HCT116 (cell line): ENCODE measurements at regions not wholly inside any gene's neighbourhood (a gene's known extent, or its start where the extent isn't known, plus 50 kb on each side); places are given as distances from the start of the nearest gene placed in this dataset.

ENCODE experiments used
- ATAC-seq: fragments of 200-7000 bp; cut with Tn5 transposase; 2 replicates; pipeline ENCODE4 v1.9.1; 2020; ENCODE audit warnings: mild to moderate bottlenecking, moderate library complexity
- BruUV-seq: library from RNA; stranded (reverse); fragments of 400-500 nt; replicated peaks from 2 replicates; lab custom pipeline; 2021; lab: Mats Ljungman, UMichigan
- CTCF ChIA-PET: fragments of 300-600 bp; sonication (Branson Sonifier 250); formaldehyde crosslinking; loops from one replicate; lab custom pipeline; 2021; ENCODE audit warnings: antibody characterized with exemption; lab: Charles Lee
- POLR2A ChIA-PET: fragments of 300-600, 350-600 bp; sonication (Branson Sonifier 250); formaldehyde crosslinking; loops from one replicate; lab custom pipeline; 2021; ENCODE audit warnings: antibody characterized with exemption; lab: Charles Lee
- RAD21 ChIA-PET, 2 experiments: fragments of 300-600 bp; sonication (Branson Sonifier 250); formaldehyde crosslinking; loops; one replicate each; lab custom pipeline; 2023; ENCODE audit warnings: low total read pairs in 2 of 2; ENCODE audit not compliant: uncharacterized antibody in 2 of 2, unreplicated experiment in 2 of 2, low non-redundant PET in 1 of 2; lab: Charles Lee
- DNase-seq: peaks from one replicate; pipeline ENCODE4 v3.0.0-alpha.2; 2010; ENCODE audit warnings: low read depth, low spot score
- H2AFZ ChIP-seq: fragments of 200-600 bp; shearing (Covaris generic), sonication (generic); 2 replicates; pipeline ENCODE4 v1.6.1; 2017; ENCODE audit warnings: low read depth, mixed run types, mixed read lengths, antibody characterized with exemption, low read length; ENCODE audit not compliant: poor library complexity, severe bottlenecking
- H3K27ac ChIP-seq: 2 replicates; pipeline ENCODE4 v1.5.1; 2012; ENCODE audit warnings: low read depth, low read length
- H3K27me3 ChIP-seq: fragments of 200-600 bp; sonication (generic); 2 replicates; pipeline ENCODE4 v1.6.1; 2016; ENCODE audit warnings: mixed run types, low read length, mixed read lengths; ENCODE audit not compliant: insufficient read depth
- H3K36me3 ChIP-seq, 2 experiments: fragments of 200-500 bp in 1 of 2; fragments of 200-600 bp in 1 of 2; sonication (Bioruptor generic) in 1 of 2; sonication (generic) in 1 of 2; 2 replicates each; pipeline versions ENCODE4 v1.5.1 to v1.6.1; 2014 to 2016; ENCODE audit warnings: low read length in 2 of 2, inconsistent platforms in 1 of 2, mixed read lengths in 1 of 2, mixed run types in 1 of 2; ENCODE audit not compliant: insufficient read depth in 2 of 2, control insufficient read depth in 1 of 2
- H3K4me1 ChIP-seq, 2 experiments: fragments of 200-600 bp in 1 of 2; sonication (generic) in 1 of 2; 2 replicates each; pipeline versions ENCODE4 v1.5.1 to v1.6.1; 2012 to 2017; ENCODE audit warnings: low read length in 2 of 2, inconsistent platforms in 1 of 2, mild to moderate bottlenecking in 1 of 2, mixed read lengths in 1 of 2, mixed run types in 1 of 2, moderate library complexity in 1 of 2; ENCODE audit not compliant: insufficient read depth in 2 of 2, control insufficient read depth in 1 of 2
- H3K4me2 ChIP-seq: fragments of 200-600 bp; sonication (generic); 2 replicates; pipeline ENCODE4 v1.6.1; 2017; ENCODE audit warnings: mixed run types, low read length, mixed read lengths
- H3K4me3 ChIP-seq, 2 experiments: fragments of 200-600 bp in 1 of 2; sonication (generic) in 1 of 2; replicated peaks in 1 of 2; 2 replicates each; pipeline ENCODE4 v1.5.1; 2011 to 2016; ENCODE audit warnings: low read length in 2 of 2, control low read depth in 1 of 2, low read depth in 1 of 2, mild to moderate bottlenecking in 1 of 2, mixed read lengths in 1 of 2, mixed run types in 1 of 2
- H3K79me2 ChIP-seq: fragments of 200-600 bp; sonication (generic); 2 replicates; pipeline ENCODE4 v1.6.1; 2017; ENCODE audit warnings: mild to moderate bottlenecking, mixed run types, low read length, moderate library complexity, mixed read lengths; ENCODE audit not compliant: insufficient read depth
- H3K9ac ChIP-seq: fragments of 200-600 bp; sonication (generic); 2 replicates; pipeline ENCODE4 v1.6.1; 2016; ENCODE audit warnings: low read length, mixed read lengths
- H3K9me2 ChIP-seq: fragments of 200-600 bp; sonication (generic), shearing (Covaris generic); 2 replicates; pipeline ENCODE4 v1.6.1; 2017; ENCODE audit warnings: mixed run types, mild to moderate bottlenecking, moderate library complexity; ENCODE audit not compliant: insufficient read depth
- H3K9me3 ChIP-seq, 2 experiments: fragments of 200-500 bp in 1 of 2; fragments of 200-600 bp in 1 of 2; sonication (Bioruptor generic) in 1 of 2; sonication (generic) in 1 of 2; 2 replicates each; pipeline ENCODE4 v1.6.1; 2014 to 2017; ENCODE audit warnings: low read length in 2 of 2, mixed read lengths in 2 of 2, inconsistent platforms in 1 of 2, low read depth in 1 of 2, mild to moderate bottlenecking in 1 of 2, mixed run types in 1 of 2, moderate library complexity in 1 of 2; ENCODE audit not compliant: control insufficient read depth in 1 of 2, insufficient read depth in 1 of 2
- H4K20me1 ChIP-seq: fragments of 200-600 bp; sonication (generic), shearing (Covaris generic); 2 replicates; pipeline ENCODE4 v1.6.1; 2017; ENCODE audit warnings: mixed run types, mild to moderate bottlenecking, moderate library complexity; ENCODE audit not compliant: insufficient read depth
- CEBPB ChIP-seq: IDR thresholded peaks from 2 replicates; pipeline ENCODE4 v1.6.1; 2012; ENCODE audit warnings: low read depth
- CTCF ChIP-seq, 3 experiments: fragments of 200-600 bp in 1 of 3; sonication (generic) in 1 of 3; IDR thresholded peaks in 2 of 3; conservative IDR thresholded peaks in 1 of 3; 2 replicates each; pipeline ENCODE4 v1.5.1; 2012 to 2017; ENCODE audit warnings: low read depth in 2 of 3, low read length in 2 of 3, antibody characterized with exemption in 1 of 3, borderline replicate concordance in 1 of 3, control low read depth in 1 of 3, mild to moderate bottlenecking in 1 of 3, mixed read lengths in 1 of 3, mixed run types in 1 of 3, moderate library complexity in 1 of 3; ENCODE audit not compliant: insufficient read depth in 1 of 3
- EGR1 ChIP-seq: IDR thresholded peaks from 2 replicates; pipeline ENCODE4 v1.6.1; 2012; ENCODE audit warnings: low read depth
- EZH2phosphoT487 ChIP-seq: fragments of 200-600 bp; IDR thresholded peaks from 2 replicates; pipeline ENCODE4 v1.6.1; 2018; ENCODE audit warnings: antibody characterized with exemption, borderline replicate concordance
- JUND ChIP-seq: IDR thresholded peaks from 2 replicates; pipeline ENCODE4 v1.6.1; 2012
- POLR2A ChIP-seq: IDR thresholded peaks from 2 replicates; pipeline ENCODE4 v1.7.0; 2011; ENCODE audit warnings: borderline replicate concordance; ENCODE audit not compliant: insufficient read depth, insufficient read length; ENCODE audit errors: extremely low read depth
- POLR2AphosphoS5 ChIP-seq: IDR thresholded peaks from 2 replicates; pipeline ENCODE4 v1.6.1; 2011; ENCODE audit warnings: mild to moderate bottlenecking, low read depth, low read length, moderate library complexity
- REST ChIP-seq: IDR thresholded peaks from 2 replicates; pipeline ENCODE4 v1.6.1; 2012; ENCODE audit warnings: low read depth
- TCF7L2 ChIP-seq: IDR thresholded peaks from 2 replicates; pipeline ENCODE4 v1.7.0; 2011; ENCODE audit warnings: borderline replicate concordance, inconsistent platforms; ENCODE audit not compliant: insufficient read depth, insufficient read length; ENCODE audit errors: extremely low read depth
- ZFX ChIP-seq: fragments of 450-650 bp; IDR thresholded peaks from 2 replicates; pipeline ENCODE4 v1.6.1; 2017
- ZNF274 ChIP-seq: fragments of 200-500 bp; sonication (Bioruptor generic); IDR thresholded peaks from 2 replicates; pipeline ENCODE4 v1.6.1; 2014; ENCODE audit warnings: mild to moderate bottlenecking, low read depth, low read length, inconsistent platforms
- intact Hi-C: fragments of 100-400 bp; cut with micrococcal nuclease; formaldehyde crosslinking; loops from 2 replicates; pipeline ENCODE4 v1.10.0; 2022

GRCh38 chr2:47257946-47258348 is 81.6 kb upstream of the CALM2 start:
- no peak for TF ChIP-seq CEBPB
- no peak for TF ChIP-seq POLR2AphosphoS5
- no peak for TF ChIP-seq POLR2A
- no peak for TF ChIP-seq CTCF (IDR thresholded peaks at IDR 0.05 in 2 of 3, conservative IDR thresholded peaks at IDR 0.05 in 1 of 3; ENCODE audit: borderline replicate concordance in 1 of 3, insufficient read depth in 1 of 3, low read depth in 2 of 3, low read length in 2 of 3)
- no peak for TF ChIP-seq JUND
- no peak for TF ChIP-seq TCF7L2
- no peak for TF ChIP-seq REST
- TF ChIP-seq ZFX = no peak
- TF ChIP-seq EGR1 = no peak
- TF ChIP-seq ZNF274 = no peak
- TF ChIP-seq EZH2phosphoT487 = no peak
- TF ChIP-seq, all 23 proteins: peak for 0
- Histone ChIP-seq H3K79me2 (no peaks in the 10 kb centered on the region), H3K4me2 (no peak overlapping the region), H3K4me1 (no peaks in the 10 kb centered on the region), H2AFZ (no peak overlapping the region), H3K9me3 (no peaks in the 10 kb centered on the region), H3K4me3 (no peak overlapping the region), H4K20me1 (no peaks in the 10 kb centered on the region), H3K9ac (no peak overlapping the region), H3K9me2 (no peaks in the 10 kb centered on the region), H3K27me3 (no peaks in the 10 kb centered on the region), H3K36me3 (no peaks in the 10 kb centered on the region), H3K27ac (no peak overlapping the region)
- RAD21 ChIA-PET = no interaction called here
- intact Hi-C loops = no loop called here
- no peak for DNase-seq
- no TSS peak for BruUV-seq
- CTCF ChIA-PET = no interaction called here
- ATAC-seq = no peak
- POLR2A ChIA-PET = no interaction called here
